GM12864 (cell line): ENCODE measurements at regions not wholly inside any gene's neighbourhood (a gene's known extent, or its start where the extent isn't known, plus 50 kb on each side); places are given as distances from the start of the nearest gene placed in this dataset.
"Not testable (repeated sequence)": the region's sequence is repeated elsewhere in the genome, so short reads cannot be mapped to it uniquely, and the experiment has no call there.

Source experiments
- DNase-seq: peaks from one replicate; pipeline ENCODE4 v3.0.0-alpha.2; 2011; ENCODE audit warnings: low read depth
- H3K4me3 ChIP-seq: 2 replicates; pipeline ENCODE4 v1.5.1; 2011; ENCODE audit warnings: mild to moderate bottlenecking, low read depth, low read length, control low read depth
- TF ChIP-seq, protein P1 (sequence below): IDR thresholded peaks from 2 replicates; pipeline ENCODE4 v1.5.1; 2011; ENCODE audit warnings: low read depth, mild to moderate bottlenecking, moderate library complexity, low read length, control low read depth, inconsistent platforms; ENCODE audit errors: missing control alignments

- no peak for DNase-seq
- TF ChIP-seq, protein P1, sequence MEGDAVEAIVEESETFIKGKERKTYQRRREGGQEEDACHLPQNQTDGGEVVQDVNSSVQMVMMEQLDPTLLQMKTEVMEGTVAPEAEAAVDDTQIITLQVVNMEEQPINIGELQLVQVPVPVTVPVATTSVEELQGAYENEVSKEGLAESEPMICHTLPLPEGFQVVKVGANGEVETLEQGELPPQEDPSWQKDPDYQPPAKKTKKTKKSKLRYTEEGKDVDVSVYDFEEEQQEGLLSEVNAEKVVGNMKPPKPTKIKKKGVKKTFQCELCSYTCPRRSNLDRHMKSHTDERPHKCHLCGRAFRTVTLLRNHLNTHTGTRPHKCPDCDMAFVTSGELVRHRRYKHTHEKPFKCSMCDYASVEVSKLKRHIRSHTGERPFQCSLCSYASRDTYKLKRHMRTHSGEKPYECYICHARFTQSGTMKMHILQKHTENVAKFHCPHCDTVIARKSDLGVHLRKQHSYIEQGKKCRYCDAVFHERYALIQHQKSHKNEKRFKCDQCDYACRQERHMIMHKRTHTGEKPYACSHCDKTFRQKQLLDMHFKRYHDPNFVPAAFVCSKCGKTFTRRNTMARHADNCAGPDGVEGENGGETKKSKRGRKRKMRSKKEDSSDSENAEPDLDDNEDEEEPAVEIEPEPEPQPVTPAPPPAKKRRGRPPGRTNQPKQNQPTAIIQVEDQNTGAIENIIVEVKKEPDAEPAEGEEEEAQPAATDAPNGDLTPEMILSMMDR = no peak
- H3K4me3 ChIP-seq = no peak overlapping the region
Measured at GRCh38 chr6:168177103-168177891, 98.3 kb upstream of the FRMD1 start.

- TF ChIP-seq, protein P1 = no peak
- no peak overlapping the region for H3K4me3 ChIP-seq
- DNase-seq = no peak
Measured at GRCh38 chr6:168171673-168172353, 92.8 kb upstream of the FRMD1 start.

GRCh38 chr6:168170841-168171601, 92.0 kb upstream of the FRMD1 start:
- no peak overlapping the region for H3K4me3 ChIP-seq
- TF ChIP-seq, protein P1 = no peak
- DNase-seq = no peak

DNA sequence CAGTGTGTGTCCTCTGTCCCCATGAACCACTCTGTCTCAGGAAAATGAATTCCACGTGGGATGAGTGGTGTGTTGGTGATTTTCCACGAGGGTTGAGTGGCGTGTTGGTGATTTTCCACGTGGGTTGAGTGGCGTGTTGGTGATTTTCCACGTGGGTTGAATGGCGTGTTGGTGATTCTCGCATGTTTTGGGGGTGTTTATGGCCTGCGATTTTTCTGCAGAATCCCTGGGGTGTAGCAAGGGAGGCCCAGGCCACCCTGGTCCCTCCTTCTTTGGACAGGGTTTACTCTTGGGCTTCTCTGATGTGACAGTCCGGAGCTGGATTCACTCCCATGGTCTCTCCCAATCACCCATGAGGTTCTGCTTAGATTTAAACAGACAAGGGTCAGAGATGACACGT, 90.6 kb upstream of the FRMD1 start:
- DNase-seq = no peak
- TF ChIP-seq, protein P1 = no peak
- H3K4me3 ChIP-seq = no peak overlapping the region

- not testable (repeated sequence) for DNase-seq, H3K4me3 ChIP-seq
Measured at GRCh38 chr6:168168936-168169335, 89.9 kb upstream of the FRMD1 start.

DNA sequence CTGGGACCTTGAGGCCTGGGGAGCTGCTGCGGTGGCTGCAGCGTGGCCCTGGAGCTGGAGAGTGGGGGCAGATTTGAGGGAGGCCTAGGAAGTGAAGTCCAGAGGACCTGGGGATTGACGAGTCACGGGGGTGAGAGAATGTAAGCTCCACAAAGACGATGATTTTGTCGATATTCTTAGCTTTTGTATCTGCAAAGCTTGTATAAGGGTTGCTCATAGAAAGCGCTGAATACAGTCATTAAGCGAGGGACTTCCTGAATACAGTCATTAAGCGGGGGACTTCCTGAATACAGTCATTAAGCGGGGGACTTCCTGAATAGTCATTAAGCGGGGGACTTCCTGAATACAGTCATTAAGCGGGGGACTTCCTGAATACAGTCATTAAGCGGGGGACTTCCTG, 89.3 kb upstream of the FRMD1 start:
- not testable (repeated sequence) for DNase-seq, H3K4me3 ChIP-seq

DNA sequence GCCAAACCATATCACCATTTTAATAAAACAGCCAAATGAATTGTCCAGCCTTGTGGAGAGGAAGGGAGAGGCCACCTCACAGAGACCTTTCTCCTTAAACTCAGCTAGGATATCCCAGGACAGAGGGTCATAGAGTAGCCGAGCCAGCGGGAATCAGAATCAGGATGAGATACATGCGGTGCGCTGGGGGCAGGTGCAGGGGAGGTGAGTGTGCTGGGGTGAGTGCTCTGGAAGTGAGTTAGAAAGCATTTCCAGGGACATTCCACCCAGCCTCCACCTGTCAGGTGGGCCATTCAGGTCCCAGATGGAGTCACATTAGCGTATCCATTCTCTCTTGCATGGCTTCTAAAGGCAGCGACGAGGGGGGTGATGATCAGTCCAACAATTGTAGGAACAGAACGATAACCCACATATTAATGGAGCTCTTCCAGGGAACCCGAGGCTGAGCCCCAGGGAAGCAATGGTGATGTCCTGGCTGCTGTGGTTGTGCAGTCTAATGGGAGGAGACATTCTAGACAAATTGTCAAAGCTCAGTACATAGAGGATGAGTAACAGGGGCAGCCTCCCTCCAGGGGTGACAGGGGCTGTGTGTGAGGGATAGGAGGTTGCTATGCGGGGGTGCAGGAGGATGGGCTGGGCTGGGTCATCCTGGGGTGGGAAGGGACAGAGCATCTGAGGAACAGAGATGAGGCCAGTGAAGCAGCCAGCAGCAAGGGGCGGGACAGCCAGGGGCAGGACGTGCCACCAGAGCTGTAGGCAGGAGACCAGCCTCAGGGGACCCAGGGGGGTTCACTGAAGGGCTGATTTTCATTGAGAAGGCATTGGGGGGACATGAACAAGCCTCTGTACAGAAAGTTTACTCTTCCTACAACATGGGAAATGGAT, 88.7 kb upstream of the FRMD1 start:
- DNase-seq = no peak
- TF ChIP-seq, protein P1 = no peak
- no peak overlapping the region for H3K4me3 ChIP-seq
